ENCODE measurements at regions not wholly inside any gene's neighbourhood (a gene's known extent, or its start where the extent isn't known, plus 50 kb on each side); places are given as distances from the start of the nearest gene placed in this dataset.
"Not testable (repeated sequence)": the region's sequence is repeated elsewhere in the genome, so short reads cannot be mapped to it uniquely, and the experiment has no call there.

DNA sequence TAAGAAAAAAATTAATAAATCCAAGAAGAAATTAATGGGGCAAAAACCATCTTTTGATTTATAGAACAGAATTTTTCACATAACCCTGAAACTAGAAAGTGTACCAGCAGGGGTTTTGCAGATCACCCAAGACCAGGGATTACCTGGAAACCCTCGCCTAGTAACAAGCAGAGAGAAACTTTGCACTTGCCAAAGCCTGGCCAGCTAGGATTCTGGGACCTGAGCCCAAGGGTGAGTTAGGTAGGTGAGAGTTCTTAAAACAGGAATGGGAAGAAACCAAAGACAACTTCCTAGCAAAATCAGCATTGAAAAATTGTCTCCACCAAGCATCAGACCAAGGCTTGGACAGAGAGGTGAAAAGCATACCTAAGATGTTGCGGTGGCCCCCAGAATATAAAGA, 247.0 kb upstream of the NBEA start:
- no peak for DNase-seq (ENCODE audit: low spot score)

- DNase-seq (ENCODE audit: low spot score) = no peak
These were observed 245.8 kb upstream of the NBEA start for GRCh38 chr13:34696296-34696695.

- DNase-seq (ENCODE audit: low spot score) = no peak
These were observed 245.3 kb upstream of the NBEA start for GRCh38 chr13:34696741-34697140.

- DNase-seq (ENCODE audit: low spot score) = no peak
These were observed 243.1 kb upstream of the NBEA start for GRCh38 chr13:34698945-34699344.

- no peak for DNase-seq (ENCODE audit: low spot score)
These were observed 241.9 kb upstream of the NBEA start for GRCh38 chr13:34700155-34700554.

GRCh38 chr13:34701919-34702318, 240.2 kb upstream of the NBEA start:
- no peak for DNase-seq (ENCODE audit: low spot score)

DNA sequence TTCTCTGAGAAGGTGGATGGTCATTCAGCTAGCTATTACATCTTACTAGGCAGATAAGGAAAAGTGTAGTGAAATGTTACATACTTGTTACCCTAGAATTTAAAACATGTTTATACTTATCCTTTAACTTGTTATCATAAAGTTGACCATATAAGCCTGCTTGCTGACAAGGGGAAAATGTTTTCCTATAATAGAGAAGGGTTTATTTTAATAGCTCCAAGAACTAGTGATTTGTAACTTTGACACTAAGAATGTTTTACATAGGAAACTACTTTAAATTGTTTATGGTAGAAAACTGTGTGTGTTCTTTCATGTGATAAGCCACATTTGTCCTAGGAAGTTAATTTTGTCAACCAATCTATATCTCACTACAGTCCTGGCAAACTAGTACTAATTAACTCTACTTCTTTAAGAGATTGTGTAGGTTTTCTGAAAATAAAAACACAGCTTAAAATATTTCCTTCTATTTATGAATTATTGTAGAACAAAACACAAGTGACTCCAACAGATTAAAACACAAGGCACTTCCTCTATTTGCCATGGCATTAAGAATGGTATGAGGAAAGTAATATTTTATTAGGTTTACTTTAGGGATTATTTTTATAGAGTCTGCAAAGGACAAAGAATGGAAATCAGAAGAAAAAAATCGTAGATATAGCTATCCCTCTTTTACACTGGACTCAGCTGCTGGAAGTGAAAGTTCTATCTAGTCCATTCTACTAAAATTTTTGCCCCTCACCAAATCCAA, 233.3 kb upstream of the NBEA start:
- DNase-seq (ENCODE audit: low spot score) = no peak

GRCh38 chr13:34719060-34719875, 222.8 kb upstream of the NBEA start:
- DNase-seq (ENCODE audit: low spot score) = no peak

- DNase-seq (ENCODE audit: low spot score) = no peak
These were observed 221.5 kb upstream of the NBEA start for GRCh38 chr13:34720618-34721017.

DNA sequence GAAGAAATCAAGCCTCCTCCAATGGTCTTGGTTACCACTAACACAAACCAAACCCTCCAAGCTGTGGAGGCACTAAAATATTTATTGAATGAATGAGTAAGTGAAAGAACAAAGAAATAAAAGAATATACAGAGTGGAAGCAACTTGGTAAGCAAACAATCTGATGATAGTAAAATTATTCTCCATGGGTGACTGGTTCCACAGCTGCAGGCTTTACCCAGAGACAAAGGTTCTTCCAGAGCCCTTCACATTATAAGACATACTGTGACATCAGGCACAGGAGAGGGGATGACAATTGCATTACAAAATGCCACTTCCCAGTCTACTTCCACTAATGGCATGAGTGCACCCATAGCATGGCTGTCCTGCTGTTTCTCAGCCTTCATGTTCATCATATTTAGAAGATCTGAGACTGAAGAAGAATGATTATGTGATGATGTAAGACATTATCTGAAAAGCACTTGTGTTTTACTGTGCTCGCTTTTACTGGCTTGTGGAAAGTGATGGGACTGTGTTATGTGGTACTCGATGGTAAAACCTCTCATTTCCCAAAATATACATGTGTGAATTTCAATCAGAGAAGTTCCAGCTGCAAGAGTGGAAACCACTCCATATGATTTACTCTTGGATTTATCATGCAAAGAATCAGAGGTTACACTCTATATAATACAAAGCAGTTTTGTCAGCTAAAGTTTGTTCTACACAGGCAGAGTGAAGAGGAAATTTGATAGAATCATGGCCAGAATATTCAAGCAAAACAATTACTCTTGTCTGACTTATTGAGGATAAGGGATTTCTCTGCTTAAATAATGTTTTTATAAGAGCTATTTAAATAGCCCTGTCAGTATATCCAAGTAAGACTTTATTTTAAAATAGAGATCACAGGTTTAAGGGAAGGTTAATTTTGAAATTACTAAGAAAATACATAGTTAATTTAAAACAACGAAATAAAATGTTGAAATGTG, 220.2 kb upstream of the NBEA start:
- no peak for DNase-seq (ENCODE audit: low spot score)

DNA sequence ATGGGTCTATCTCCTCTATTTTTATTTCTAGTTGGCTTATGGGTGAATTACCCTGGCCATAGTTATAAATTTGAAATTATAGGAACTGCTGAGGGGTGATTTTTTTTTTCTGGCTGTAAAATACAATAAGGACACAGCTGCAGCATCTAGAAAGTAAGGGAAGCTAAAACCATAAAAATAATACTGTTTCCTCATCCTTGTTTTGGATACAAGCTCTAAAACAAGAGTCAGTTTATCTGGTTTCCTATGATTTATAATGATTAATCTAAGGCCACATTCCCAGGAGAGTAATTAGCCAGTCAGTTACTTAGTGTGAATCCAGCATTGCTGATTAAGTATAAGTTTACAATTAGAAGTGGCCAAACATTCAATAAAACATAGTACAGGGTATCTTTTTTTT, 219.1 kb upstream of the NBEA start:
- no peak for DNase-seq (ENCODE audit: low spot score)

DNA sequence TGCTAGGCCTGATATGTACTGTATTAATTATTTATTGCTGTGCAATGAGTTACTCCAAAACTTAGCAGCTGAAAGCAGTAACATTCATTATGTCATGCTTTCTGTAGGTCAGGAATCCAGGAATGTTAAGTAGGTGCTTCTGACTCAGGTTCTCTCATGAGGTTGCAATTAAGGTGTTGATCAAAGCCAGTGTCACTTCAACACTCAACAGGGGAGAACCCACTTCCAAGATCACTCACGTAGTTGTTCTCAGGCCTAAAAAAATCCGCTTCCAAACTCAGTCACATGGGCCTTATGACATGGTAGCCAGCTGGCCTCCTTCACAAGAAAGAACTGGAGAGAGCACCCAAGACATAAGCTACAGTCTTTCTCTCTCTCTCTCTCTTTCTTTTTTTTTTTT, 211.1 kb upstream of the NBEA start:
- DNase-seq (ENCODE audit: low spot score) = no peak

GRCh38 chr13:34731486-34731885, 210.6 kb upstream of the NBEA start:
- DNase-seq (ENCODE audit: low spot score) = no peak

- no peak for DNase-seq (ENCODE audit: low spot score)
These were observed 208.3 kb upstream of the NBEA start for GRCh38 chr13:34733721-34734120.

DNA sequence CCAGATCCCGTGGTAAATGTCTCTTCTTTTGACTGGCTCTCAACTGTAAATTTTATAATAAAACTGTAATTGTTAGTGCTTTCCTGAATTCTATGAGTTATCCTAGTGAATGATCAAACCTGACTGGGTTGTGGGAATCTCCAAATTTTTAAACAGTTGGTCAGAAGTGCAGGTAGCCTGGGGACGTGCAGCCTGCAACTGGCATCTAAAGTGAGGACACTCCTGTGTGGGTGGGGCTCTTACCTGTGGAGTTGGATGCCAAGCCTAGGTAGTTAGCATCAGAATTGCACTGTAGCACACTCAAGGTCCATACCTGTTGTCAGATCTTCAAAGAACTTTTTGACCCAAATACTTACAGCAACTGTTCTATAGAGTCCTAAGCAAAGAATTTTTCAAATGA, 207.1 kb upstream of the NBEA start:
- no peak for DNase-seq (ENCODE audit: low spot score)

DNA sequence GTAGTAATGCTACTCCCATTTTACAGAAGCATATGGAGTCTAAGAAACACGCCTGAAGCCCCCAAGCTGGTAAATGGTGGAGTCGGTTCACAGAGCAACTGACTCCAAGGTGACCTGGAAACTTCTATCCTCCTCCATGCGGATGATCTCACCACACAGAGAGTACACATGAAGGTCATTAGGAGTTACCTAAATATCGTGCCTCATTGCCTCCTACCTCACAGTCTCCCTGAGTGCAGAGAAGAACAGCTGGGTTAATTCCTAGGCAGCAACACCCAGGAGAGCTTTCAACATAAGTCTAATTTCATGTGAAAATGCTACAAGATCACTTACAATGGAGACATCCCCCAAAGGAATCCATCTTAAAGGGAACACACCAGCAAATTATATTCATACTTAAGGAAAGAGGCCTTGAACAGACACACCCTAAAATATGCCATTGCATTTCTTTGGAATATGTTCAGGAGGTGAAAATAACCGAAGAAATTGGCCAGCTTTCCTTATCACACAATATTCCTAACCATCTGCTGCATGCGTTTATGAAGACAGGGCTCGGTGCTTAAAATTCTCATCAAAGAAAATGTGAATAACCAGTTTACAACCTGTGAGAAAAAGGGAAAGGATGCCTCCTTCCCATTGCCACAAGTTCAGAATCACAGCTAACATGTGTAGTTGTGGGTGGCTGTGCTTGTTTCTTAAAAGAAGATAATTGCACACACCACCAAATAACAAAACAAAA, 203.6 kb upstream of the NBEA start:
- DNase-seq (ENCODE audit: low spot score) = no peak

DNA sequence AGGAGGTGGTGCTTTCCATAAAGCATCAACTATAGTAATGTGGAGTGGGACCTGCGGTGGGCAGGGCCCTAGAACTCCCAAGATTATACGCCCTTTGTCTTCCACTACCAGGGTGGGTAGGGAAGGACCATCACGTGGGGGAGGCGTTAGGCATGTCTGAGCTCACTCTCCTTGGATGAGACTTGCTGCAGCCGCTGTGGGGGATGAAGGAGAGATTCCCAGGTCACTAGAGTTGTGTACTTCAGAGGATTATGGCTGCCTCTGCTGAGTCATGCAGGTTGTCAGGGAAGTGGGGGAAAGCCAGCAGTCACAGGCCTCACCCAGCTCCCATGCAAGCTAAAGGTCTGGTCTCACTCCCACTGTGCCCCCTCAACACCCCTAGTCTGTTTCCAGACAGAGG, 195.0 kb upstream of the NBEA start:
- DNase-seq (ENCODE audit: low spot score) = not testable (repeated sequence)

DNA sequence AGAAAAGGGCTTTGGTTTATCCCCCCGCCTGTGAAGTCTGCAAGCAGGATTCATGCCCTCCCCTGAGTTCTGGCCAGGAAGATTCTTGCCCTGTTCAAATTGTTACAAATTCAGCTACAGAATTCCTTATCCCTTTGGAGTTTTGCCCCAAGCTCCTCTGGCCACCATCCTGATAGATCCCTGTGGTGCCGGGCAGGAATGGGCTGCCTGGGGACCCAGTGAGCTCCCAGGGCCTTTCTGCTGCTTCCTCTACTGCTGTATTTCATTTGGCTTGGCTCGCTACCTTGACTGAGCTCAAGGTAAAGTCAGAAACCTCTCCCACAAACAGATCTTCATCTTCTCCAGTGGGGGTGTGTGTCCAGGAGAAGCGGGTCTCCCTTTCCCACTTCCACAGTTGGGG, 194.6 kb upstream of the NBEA start:
- DNase-seq (ENCODE audit: low spot score) = no peak

DNA sequence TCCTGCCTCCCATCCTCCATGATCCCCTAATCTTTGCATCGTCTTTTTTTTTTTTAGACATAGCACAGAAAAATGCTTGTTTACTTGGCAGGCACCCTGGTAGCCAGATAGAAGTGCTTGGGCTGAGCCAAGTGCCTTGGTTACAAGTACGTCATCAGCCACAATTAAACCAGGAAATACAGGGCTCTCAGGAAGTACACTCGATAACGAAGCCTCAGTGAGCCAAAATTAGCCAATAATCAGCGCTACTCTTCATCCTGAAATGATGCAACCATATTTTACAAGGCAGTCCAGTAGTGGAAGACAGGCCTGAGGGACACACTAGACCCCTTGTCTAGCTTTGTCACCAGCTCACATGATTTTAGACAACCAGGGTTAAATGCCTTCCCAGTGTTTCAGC, 194.0 kb upstream of the NBEA start:
- DNase-seq (ENCODE audit: low spot score) = no peak

DNA sequence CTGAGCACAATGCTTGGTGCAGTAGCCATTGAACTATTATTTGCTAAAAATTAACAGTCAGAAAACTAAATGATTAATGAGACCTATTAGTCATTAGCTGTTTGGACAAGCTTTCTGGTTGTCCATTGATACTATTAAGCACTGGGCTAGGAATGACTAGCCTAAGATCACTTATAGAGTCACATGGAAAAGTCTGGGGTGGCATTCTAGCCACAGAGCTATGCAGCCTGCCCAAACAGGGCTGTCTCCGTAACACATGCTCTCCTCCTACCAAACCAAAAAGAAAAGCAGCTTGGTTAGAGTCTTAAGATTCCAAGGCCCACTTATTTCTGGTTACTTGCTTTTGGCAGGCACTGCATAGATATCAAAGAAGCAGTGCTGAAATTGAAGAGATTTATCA, 193.5 kb upstream of the NBEA start:
- DNase-seq (ENCODE audit: low spot score) = no peak

DNA sequence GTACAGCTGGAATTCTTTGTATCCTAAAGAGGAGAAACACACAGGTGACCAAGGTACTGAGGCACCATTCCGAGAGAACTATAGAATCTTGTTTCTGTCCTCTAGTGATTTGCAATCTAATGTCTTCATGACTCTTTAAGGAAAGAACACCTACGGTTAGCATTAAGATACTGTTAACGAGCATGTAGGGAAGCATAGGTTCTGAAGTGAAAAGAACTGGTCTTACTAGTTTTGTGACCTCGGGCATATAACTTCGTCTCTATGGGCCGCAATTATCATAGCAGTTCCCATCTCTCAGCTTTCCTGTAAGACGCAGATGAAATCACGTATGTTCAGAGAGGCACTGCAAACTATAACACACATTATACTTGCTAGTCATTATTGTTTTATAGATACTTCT, 193.0 kb upstream of the NBEA start:
- no peak for DNase-seq (ENCODE audit: low spot score)

Measured in left forelimb (tissue), 1 donor.